NB4 (cell line): ENCODE measurements at regions not wholly inside any gene's neighbourhood (a gene's known extent, or its start where the extent isn't known, plus 50 kb on each side); places are given as distances from the start of the nearest gene placed in this dataset.

Source experiments
- CTCF ChIP-seq: IDR thresholded peaks from one replicate; pipeline ENCODE4 v1.5.1; 2012; ENCODE audit warnings: low read depth, low read length
- MAX ChIP-seq: IDR thresholded peaks from 2 replicates; pipeline ENCODE4 v1.6.1; 2011; ENCODE audit warnings: low read depth, low read length
- MYC ChIP-seq: IDR thresholded peaks from 2 replicates; pipeline ENCODE4 v1.6.1; 2011; ENCODE audit warnings: low read depth, low read length
- POLR2A ChIP-seq: IDR thresholded peaks from 2 replicates; pipeline ENCODE4 v1.6.1; 2011; ENCODE audit warnings: mild to moderate bottlenecking; ENCODE audit not compliant: insufficient read length; ENCODE audit errors: extremely low read depth

GRCh38 chr5:124064956-124065355 is 553.0 kb downstream of the CSNK1G3 start:
- no peak for TF ChIP-seq CTCF
- no peak for TF ChIP-seq POLR2A
- TF ChIP-seq MAX = no peak
- no peak for TF ChIP-seq MYC
